ENCODE measurements at regions not wholly inside any gene's neighbourhood (a gene's known extent, or its start where the extent isn't known, plus 50 kb on each side); places are given as distances from the start of the nearest gene placed in this dataset.

GRCh38 chr4:171265190-171265818, 547.9 kb upstream of the GALNTL6 start:
- TF ChIP-seq EZH2 (IDR thresholded peaks at IDR 0.05; ENCODE audit: borderline replicate concordance, insufficient read depth, low read length, poor library complexity, severe bottlenecking) (no peak), CTCF (IDR thresholded peaks at IDR 0.05; ENCODE audit: poor library complexity, severe bottlenecking) (no peak), MXI1 (conservative IDR thresholded peaks at IDR 0.05; ENCODE audit: poor library complexity, severe bottlenecking) (no peak), POLR2AphosphoS5 (IDR thresholded peaks at IDR 0.05) (no peak), EP300 (conservative IDR thresholded peaks at IDR 0.05; ENCODE audit: poor library complexity, severe bottlenecking) (no peak), TAF1 (IDR thresholded peaks at IDR 0.05; ENCODE audit: low read depth) (no peak), RAD21 (conservative IDR thresholded peaks at IDR 0.05) (no peak), REST (IDR thresholded peaks at IDR 0.05; ENCODE audit: borderline replicate concordance) (no peak), SMC3 (conservative IDR thresholded peaks at IDR 0.05; ENCODE audit: poor library complexity) (no peak)
